Smooth muscle cell (in vitro differentiated cells): ENCODE measurements at regions not wholly inside any gene's neighbourhood (a gene's known extent, or its start where the extent isn't known, plus 50 kb on each side); places are given as distances from the start of the nearest gene placed in this dataset.

ENCODE experiments used
- DNase-seq: peaks from one replicate; lab custom pipeline; 2025; ENCODE audit not compliant: unreplicated experiment; lab: John Stamatoyannopoulos, UW
- H2AFZ ChIP-seq: fragments of 200-600 bp; sonication (generic); 2 replicates; pipeline ENCODE4 v1.6.0; 2016; ENCODE audit warnings: antibody characterized with exemption, low read depth, mild to moderate bottlenecking
- H3F3A ChIP-seq: fragments of 200-600 bp; sonication (generic); 2 replicates; pipeline ENCODE4 v1.6.0; 2017; ENCODE audit warnings: antibody characterized with exemption, low read depth
- H3K27ac ChIP-seq: fragments of 200-600 bp; sonication (generic); 2 replicates; pipeline ENCODE4 v1.5.1; 2016; ENCODE audit warnings: low read depth, mild to moderate bottlenecking
- H3K27me3 ChIP-seq: fragments of 200-600 bp; sonication (generic); 2 replicates; pipeline ENCODE4 v1.6.1; 2016; ENCODE audit warnings: low read depth, mild to moderate bottlenecking
- H3K36me3 ChIP-seq: fragments of 200-600 bp; sonication (generic); 2 replicates; pipeline ENCODE4 v1.5.1; 2016; ENCODE audit warnings: low read depth
- H3K4me1 ChIP-seq: fragments of 200-600 bp; sonication (generic); 2 replicates; pipeline ENCODE4 v1.5.1; 2016; ENCODE audit warnings: low read depth
- H3K4me2 ChIP-seq: fragments of 200-600 bp; sonication (generic); 2 replicates; pipeline ENCODE4 v1.6.0; 2016; ENCODE audit warnings: mild to moderate bottlenecking
- H3K4me3 ChIP-seq: fragments of 200-600 bp; sonication (generic); 2 replicates; pipeline ENCODE4 v1.5.1; 2016; ENCODE audit warnings: mild to moderate bottlenecking
- H3K79me2 ChIP-seq: fragments of 200-600 bp; sonication (generic); 2 replicates; pipeline ENCODE4 v1.6.0; 2016; ENCODE audit warnings: low read depth, mild to moderate bottlenecking
- H3K9ac ChIP-seq: fragments of 200-600 bp; sonication (generic); 2 replicates; pipeline ENCODE4 v1.6.0; 2016; ENCODE audit warnings: low read depth
- H3K9me3 ChIP-seq: fragments of 200-600 bp; sonication (generic); replicated peaks from 2 replicates; pipeline ENCODE4 v1.5.1; 2016; ENCODE audit warnings: low read depth
- H4K20me1 ChIP-seq: fragments of 200-600 bp; sonication (generic); 2 replicates; pipeline ENCODE4 v1.6.0; 2016; ENCODE audit warnings: low read depth
- CTCF ChIP-seq: fragments of 200-600 bp; sonication (generic); IDR thresholded peaks from 2 replicates; pipeline ENCODE4 v1.5.1; 2017; ENCODE audit warnings: borderline replicate concordance, mild to moderate bottlenecking, antibody characterized with exemption; ENCODE audit not compliant: insufficient read depth, poor library complexity, severe bottlenecking
- WGBS: methylation state at CpG from one replicate; pipeline ENCODE4 v1.1.7; 2016; ENCODE audit warnings: low lambda C conversion rate; 5-methylcytosine and 5-hydroxymethylcytosine counted together

GRCh38 chr3:153273217-153273616 is 111.2 kb downstream of the RAP2B start:
- peak overlapping the region; percentile 63 for H3K27ac ChIP-seq
- WGBS: 81% methylated on average over 4 of the region's 4 CpGs
- no peak overlapping the region for H3K4me3 ChIP-seq
- no peak overlapping the region for H3K9ac ChIP-seq
- DNase-seq: no peak
- H4K20me1 ChIP-seq: no peaks in the 10 kb centered on the region
- no peaks in the 10 kb centered on the region for H3K27me3 ChIP-seq
- no peak overlapping the region for H2AFZ ChIP-seq
- H3F3A ChIP-seq: no peaks in the 10 kb centered on the region
- H3K4me2 ChIP-seq: no peak overlapping the region
- no peaks in the 10 kb centered on the region for H3K79me2 ChIP-seq
- H3K4me1 ChIP-seq: peaks cover 6% of the 10 kb centered on the region
- no peaks in the 10 kb centered on the region for H3K36me3 ChIP-seq
- no peak for TF ChIP-seq CTCF
- H3K9me3 ChIP-seq: no peaks in the 10 kb centered on the region

- no peak for TF ChIP-seq CTCF
- no peak overlapping the region for H3K9ac ChIP-seq
Measured at GRCh38 chr3:153273767-153274435, 111.9 kb downstream of the RAP2B start.

GRCh38 chr3:153274561-153274960 is 112.5 kb downstream of the RAP2B start:
- Histone ChIP-seq H4K20me1 (no peaks in the 10 kb centered on the region), H3K4me2 (peak overlapping the region; percentile 68), H3K27me3 (no peaks in the 10 kb centered on the region), H3K9me3 (no peaks in the 10 kb centered on the region), H3K9ac (no peak overlapping the region), H3K27ac (peak overlapping the region; percentile 63), H3K4me3 (no peak overlapping the region), H3K79me2 (no peaks in the 10 kb centered on the region), H2AFZ (peak overlapping the region; percentile 38), H3F3A (no peaks in the 10 kb centered on the region), H3K36me3 (no peaks in the 10 kb centered on the region), H3K4me1 (peaks cover 6% of the 10 kb centered on the region)
- WGBS: 74% methylated on average over 3 of the region's 3 CpGs
- DNase-seq: no peak
- no peak for TF ChIP-seq CTCF

More at GRCh38 chr3:153273767-153274435, 111.9 kb downstream of the RAP2B start:
- Histone ChIP-seq H3K4me1 (peaks cover 6% of the 10 kb centered on the region), H3K27me3 (no peaks in the 10 kb centered on the region), H3F3A (no peaks in the 10 kb centered on the region), H3K36me3 (no peaks in the 10 kb centered on the region), H3K4me2 (peak overlapping the region; percentile 68), H2AFZ (no peak overlapping the region), H3K9me3 (no peaks in the 10 kb centered on the region), H3K79me2 (no peaks in the 10 kb centered on the region), H3K4me3 (no peak overlapping the region), H3K27ac (peak overlapping the region; percentile 63), H4K20me1 (no peaks in the 10 kb centered on the region)
- WGBS: 59% methylated on average over 7 of the region's 7 CpGs
- DNase-seq: no peak

GRCh38 chr3:153275514-153275913 is 113.5 kb downstream of the RAP2B start:
- DNase-seq: no peak
- no peaks in the 10 kb centered on the region for H3K79me2 ChIP-seq
- H3F3A ChIP-seq: no peaks in the 10 kb centered on the region
- H3K36me3 ChIP-seq: no peaks in the 10 kb centered on the region
- no peaks in the 10 kb centered on the region for H3K9me3 ChIP-seq
- no peak for TF ChIP-seq CTCF
- H4K20me1 ChIP-seq: no peaks in the 10 kb centered on the region
- H3K27me3 ChIP-seq: no peaks in the 10 kb centered on the region
- no peak overlapping the region for H3K27ac ChIP-seq
- peaks cover 6% of the 10 kb centered on the region for H3K4me1 ChIP-seq
- no peak overlapping the region for H3K4me2 ChIP-seq
- no peak overlapping the region for H2AFZ ChIP-seq
- no peak overlapping the region for H3K9ac ChIP-seq
- no peak overlapping the region for H3K4me3 ChIP-seq
